OCI-LY3 (cell line): ENCODE measurements at regions not wholly inside any gene's neighbourhood (a gene's known extent, or its start where the extent isn't known, plus 50 kb on each side); places are given as distances from the start of the nearest gene placed in this dataset.

Source experiments
- EZH2phosphoT487 ChIP-seq: fragments of 200-600 bp; shearing (Covaris generic); IDR thresholded peaks from 2 replicates; pipeline ENCODE4 v1.6.1; 2018; ENCODE audit warnings: antibody characterized with exemption, mixed run types, low read depth
- TF ChIP-seq, protein P1 (sequence below): fragments of 200-600, 300-600 bp; sonication (generic); IDR thresholded peaks from 2 replicates; pipeline ENCODE4 v1.5.1; 2014; ENCODE audit warnings: antibody characterized with exemption, low read length, low read depth

DNA sequence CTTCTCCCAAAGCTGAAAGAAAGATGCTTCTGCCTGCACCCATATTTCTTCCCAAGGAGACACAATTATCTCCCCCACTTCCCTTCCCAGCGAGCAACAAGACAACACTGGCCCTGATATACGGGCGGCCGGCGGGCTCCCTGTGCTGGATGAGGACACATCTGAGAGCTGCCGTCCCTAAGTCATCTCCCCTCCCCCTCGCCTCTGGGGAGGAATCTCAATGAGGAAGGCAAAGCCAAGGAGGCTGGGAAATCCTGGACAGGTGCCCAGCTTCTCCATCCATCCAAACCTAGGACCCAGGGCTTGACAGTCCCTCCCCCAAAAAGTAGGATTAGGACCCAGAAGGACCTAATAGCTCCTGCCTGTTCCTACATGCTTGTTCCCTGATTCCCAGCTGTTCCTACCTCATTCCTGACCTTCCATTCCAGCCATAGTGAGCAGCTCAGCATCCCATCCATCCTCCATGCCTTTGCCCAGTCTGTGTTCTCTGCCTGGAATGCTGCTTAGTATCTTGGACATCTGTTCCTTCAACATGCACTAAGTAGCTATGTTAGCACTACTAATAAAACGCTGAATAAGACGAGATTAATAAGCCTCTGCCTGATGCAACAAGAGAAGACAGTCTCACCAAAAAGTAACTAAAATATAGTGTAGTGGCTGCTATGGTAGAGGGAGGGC is 167.9 kb downstream of the CCT6B start:
- TF ChIP-seq, protein P1, sequence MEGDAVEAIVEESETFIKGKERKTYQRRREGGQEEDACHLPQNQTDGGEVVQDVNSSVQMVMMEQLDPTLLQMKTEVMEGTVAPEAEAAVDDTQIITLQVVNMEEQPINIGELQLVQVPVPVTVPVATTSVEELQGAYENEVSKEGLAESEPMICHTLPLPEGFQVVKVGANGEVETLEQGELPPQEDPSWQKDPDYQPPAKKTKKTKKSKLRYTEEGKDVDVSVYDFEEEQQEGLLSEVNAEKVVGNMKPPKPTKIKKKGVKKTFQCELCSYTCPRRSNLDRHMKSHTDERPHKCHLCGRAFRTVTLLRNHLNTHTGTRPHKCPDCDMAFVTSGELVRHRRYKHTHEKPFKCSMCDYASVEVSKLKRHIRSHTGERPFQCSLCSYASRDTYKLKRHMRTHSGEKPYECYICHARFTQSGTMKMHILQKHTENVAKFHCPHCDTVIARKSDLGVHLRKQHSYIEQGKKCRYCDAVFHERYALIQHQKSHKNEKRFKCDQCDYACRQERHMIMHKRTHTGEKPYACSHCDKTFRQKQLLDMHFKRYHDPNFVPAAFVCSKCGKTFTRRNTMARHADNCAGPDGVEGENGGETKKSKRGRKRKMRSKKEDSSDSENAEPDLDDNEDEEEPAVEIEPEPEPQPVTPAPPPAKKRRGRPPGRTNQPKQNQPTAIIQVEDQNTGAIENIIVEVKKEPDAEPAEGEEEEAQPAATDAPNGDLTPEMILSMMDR: no peak
- TF ChIP-seq EZH2phosphoT487: no peak
